ENCODE measurements at regions not wholly inside any gene's neighbourhood (a gene's known extent, or its start where the extent isn't known, plus 50 kb on each side); places are given as distances from the start of the nearest gene placed in this dataset.

GRCh38 chrX:104306180-104306579 lies 51.4 kb upstream of the ESX1 start:
- Histone ChIP-seq H3K27ac (ENCODE audit: low read depth, low read length, poor library complexity, severe bottlenecking) (no peak overlapping the region), H3K9me3 (ENCODE audit: low read depth, low read length, poor library complexity, severe bottlenecking) (no peaks in the 10 kb centered on the region), H3K27me3 (replicated peaks; ENCODE audit: insufficient read depth, low read depth, low read length, poor library complexity) (no peaks in the 10 kb centered on the region), H3K4me1 (ENCODE audit: insufficient read depth, low read length, poor library complexity, severe bottlenecking) (no peaks in the 10 kb centered on the region), H3K36me3 (ENCODE audit: insufficient read depth, low read length, poor library complexity, severe bottlenecking) (no peaks in the 10 kb centered on the region), H3K4me3 (ENCODE audit: low read depth, low read length, poor library complexity, severe bottlenecking) (no peak overlapping the region)
- DNase-seq (ENCODE audit: low spot score) = no peak
- no TSS peak for BruUV-seq (replicated peaks)
- CTCF ChIA-PET = no interaction called here
- TF ChIP-seq, protein P1, sequence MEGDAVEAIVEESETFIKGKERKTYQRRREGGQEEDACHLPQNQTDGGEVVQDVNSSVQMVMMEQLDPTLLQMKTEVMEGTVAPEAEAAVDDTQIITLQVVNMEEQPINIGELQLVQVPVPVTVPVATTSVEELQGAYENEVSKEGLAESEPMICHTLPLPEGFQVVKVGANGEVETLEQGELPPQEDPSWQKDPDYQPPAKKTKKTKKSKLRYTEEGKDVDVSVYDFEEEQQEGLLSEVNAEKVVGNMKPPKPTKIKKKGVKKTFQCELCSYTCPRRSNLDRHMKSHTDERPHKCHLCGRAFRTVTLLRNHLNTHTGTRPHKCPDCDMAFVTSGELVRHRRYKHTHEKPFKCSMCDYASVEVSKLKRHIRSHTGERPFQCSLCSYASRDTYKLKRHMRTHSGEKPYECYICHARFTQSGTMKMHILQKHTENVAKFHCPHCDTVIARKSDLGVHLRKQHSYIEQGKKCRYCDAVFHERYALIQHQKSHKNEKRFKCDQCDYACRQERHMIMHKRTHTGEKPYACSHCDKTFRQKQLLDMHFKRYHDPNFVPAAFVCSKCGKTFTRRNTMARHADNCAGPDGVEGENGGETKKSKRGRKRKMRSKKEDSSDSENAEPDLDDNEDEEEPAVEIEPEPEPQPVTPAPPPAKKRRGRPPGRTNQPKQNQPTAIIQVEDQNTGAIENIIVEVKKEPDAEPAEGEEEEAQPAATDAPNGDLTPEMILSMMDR (conservative IDR thresholded peaks at IDR 0.05; ENCODE audit: low read depth, low read length) = no peak
- no peak for TF ChIP-seq EZH2 (IDR thresholded peaks at IDR 0.05; ENCODE audit: borderline replicate concordance, low read depth, low read length, poor library complexity, severe bottlenecking)
- POLR2A ChIA-PET (ENCODE audit: low non-redundant PET) = no interaction called here
- intact Hi-C loops (cut with micrococcal nuclease; ENCODE audit: unreplicated experiment) = no loop called here
